ENCODE measurements at regions not wholly inside any gene's neighbourhood (a gene's known extent, or its start where the extent isn't known, plus 50 kb on each side); places are given as distances from the start of the nearest gene placed in this dataset.
"Not testable (repeated sequence)": the region's sequence is repeated elsewhere in the genome, so short reads cannot be mapped to it uniquely, and the experiment has no call there.

- no peak for TF ChIP-seq ZNF8 (CRISPR knock-in tag; IDR thresholded peaks at IDR 0.05)
- TF ChIP-seq, protein P1, sequence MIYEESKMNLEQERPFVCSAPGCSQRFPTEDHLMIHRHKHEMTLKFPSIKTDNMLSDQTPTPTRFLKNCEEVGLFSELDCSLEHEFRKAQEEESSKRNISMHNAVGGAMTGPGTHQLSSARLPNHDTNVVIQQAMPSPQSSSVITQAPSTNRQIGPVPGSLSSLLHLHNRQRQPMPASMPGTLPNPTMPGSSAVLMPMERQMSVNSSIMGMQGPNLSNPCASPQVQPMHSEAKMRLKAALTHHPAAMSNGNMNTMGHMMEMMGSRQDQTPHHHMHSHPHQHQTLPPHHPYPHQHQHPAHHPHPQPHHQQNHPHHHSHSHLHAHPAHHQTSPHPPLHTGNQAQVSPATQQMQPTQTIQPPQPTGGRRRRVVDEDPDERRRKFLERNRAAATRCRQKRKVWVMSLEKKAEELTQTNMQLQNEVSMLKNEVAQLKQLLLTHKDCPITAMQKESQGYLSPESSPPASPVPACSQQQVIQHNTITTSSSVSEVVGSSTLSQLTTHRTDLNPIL (CRISPR knock-in tag; IDR thresholded peaks at IDR 0.05; ENCODE audit: low read depth), result no peak
- TF ChIP-seq, protein P2, sequence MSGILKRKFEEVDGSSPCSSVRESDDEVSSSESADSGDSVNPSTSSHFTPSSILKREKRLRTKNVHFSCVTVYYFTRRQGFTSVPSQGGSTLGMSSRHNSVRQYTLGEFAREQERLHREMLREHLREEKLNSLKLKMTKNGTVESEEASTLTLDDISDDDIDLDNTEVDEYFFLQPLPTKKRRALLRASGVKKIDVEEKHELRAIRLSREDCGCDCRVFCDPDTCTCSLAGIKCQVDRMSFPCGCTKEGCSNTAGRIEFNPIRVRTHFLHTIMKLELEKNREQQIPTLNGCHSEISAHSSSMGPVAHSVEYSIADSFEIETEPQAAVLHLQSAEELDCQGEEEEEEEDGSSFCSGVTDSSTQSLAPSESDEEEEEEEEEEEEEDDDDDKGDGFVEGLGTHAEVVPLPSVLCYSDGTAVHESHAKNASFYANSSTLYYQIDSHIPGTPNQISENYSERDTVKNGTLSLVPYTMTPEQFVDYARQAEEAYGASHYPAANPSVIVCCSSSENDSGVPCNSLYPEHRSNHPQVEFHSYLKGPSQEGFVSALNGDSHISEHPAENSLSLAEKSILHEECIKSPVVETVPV (CRISPR knock-in tag; IDR thresholded peaks at IDR 0.05), result no peak
- no peak for TF ChIP-seq ZFP3 (CRISPR knock-in tag; IDR thresholded peaks at IDR 0.05)
- TF ChIP-seq OSR1 (CRISPR knock-in tag; IDR thresholded peaks at IDR 0.05), result no peak
- no peak for TF ChIP-seq ESRRG (CRISPR knock-in tag; IDR thresholded peaks at IDR 0.05)
- no peak for TF ChIP-seq TCF4 (CRISPR knock-in tag; IDR thresholded peaks at IDR 0.05; ENCODE audit: borderline replicate concordance)
- TF ChIP-seq CSDC2 (CRISPR knock-in tag; IDR thresholded peaks at IDR 0.05), result no peak
- no peak for TF ChIP-seq SNAI2 (CRISPR knock-in tag; IDR thresholded peaks at IDR 0.05)
- no peak for TF ChIP-seq ZFP30 (CRISPR knock-in tag; IDR thresholded peaks at IDR 0.05)
- no peak for TF ChIP-seq TSHZ2 (CRISPR knock-in tag; IDR thresholded peaks at IDR 0.05)
- no peak for TF ChIP-seq ZNF565 (CRISPR knock-in tag; conservative IDR thresholded peaks at IDR 0.05; ENCODE audit: low read depth)
- no peak for TF ChIP-seq ZNF70 (CRISPR knock-in tag; IDR thresholded peaks at IDR 0.05)
- no peak for TF ChIP-seq GLIS3 (CRISPR knock-in tag; IDR thresholded peaks at IDR 0.05)
- no peak for TF ChIP-seq POU6F1 (CRISPR knock-in tag; IDR thresholded peaks at IDR 0.05; ENCODE audit: borderline replicate concordance, low read depth)
- ATAC-seq, result no peak
Measured at GRCh38 chr4:8719421-8719820, 126.9 kb downstream of the CPZ start.

DNA sequence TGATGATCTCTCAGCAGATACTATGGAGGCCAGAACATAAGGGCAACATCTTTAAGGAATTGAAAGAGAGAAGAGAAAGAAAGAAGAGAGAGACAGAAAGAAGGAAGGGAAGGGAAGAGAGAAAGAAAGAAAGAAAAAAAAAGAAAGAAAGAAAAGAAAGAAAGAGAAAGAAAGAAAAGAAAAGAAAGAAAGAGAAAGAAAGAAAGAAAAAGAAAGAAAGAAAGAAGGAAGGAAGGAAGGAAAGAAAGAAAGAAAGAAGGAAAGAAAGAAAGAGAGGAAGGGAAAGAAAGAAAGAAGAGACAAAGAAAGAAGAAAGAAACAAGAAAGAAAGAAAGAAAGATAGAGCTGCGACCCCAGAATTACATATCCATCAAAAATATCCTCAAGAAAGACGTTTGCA lies 124.9 kb downstream of the CPZ start:
- not testable (repeated sequence) for ATAC-seq

GRCh38 chr4:8710946-8711345 lies 118.4 kb downstream of the CPZ start:
- TF ChIP-seq BACH2 (CRISPR knock-in tag; IDR thresholded peaks at IDR 0.05; ENCODE audit: borderline replicate concordance) (no peak), TOX (CRISPR knock-in tag; IDR thresholded peaks at IDR 0.05; ENCODE audit: borderline replicate concordance) (no peak), PATZ1 (CRISPR knock-in tag; IDR thresholded peaks at IDR 0.05; ENCODE audit: borderline replicate concordance) (no peak), ZNF70 (CRISPR knock-in tag; IDR thresholded peaks at IDR 0.05) (no peak), RARB (CRISPR knock-in tag; IDR thresholded peaks at IDR 0.05) (no peak), CSDC2 (CRISPR knock-in tag; IDR thresholded peaks at IDR 0.05) (no peak), OSR1 (CRISPR knock-in tag; IDR thresholded peaks at IDR 0.05) (no peak), ZFP3 (CRISPR knock-in tag; IDR thresholded peaks at IDR 0.05) (no peak), SNAI2 (CRISPR knock-in tag; IDR thresholded peaks at IDR 0.05) (no peak), PPARA (CRISPR knock-in tag; IDR thresholded peaks at IDR 0.05; ENCODE audit: borderline replicate concordance) (no peak), ISL1 (CRISPR knock-in tag; IDR thresholded peaks at IDR 0.05) (no peak), TSHZ2 (CRISPR knock-in tag; IDR thresholded peaks at IDR 0.05) (no peak)
- TF ChIP-seq, protein P1 (CRISPR knock-in tag; IDR thresholded peaks at IDR 0.05; ENCODE audit: low read depth), result no peak
- ATAC-seq, result no peak
